Natural killer cell (primary cell): ENCODE measurements at regions not wholly inside any gene's neighbourhood (a gene's known extent, or its start where the extent isn't known, plus 50 kb on each side); places are given as distances from the start of the nearest gene placed in this dataset.

Experiments used
- ATAC-seq, 3 donors: fragments of 150-1000 bp in 2 of 3; fragments of 200-7000 bp in 1 of 3; cut with Tn5 transposase; 1 replicate in 1 of 3; 2 replicates in 2 of 3; pipeline ENCODE4 v1.10.0; 2021; ENCODE audit warnings: mild to moderate bottlenecking in 2 of 3, moderate library complexity in 2 of 3
- DNase-seq, 2 donors: peaks; one replicate each; pipeline versions ENCODE4 v3.0.0 to v3.0.0-alpha.2; 2013 to 2021; ENCODE audit warnings: mixed read lengths in 1 of 2
- H3K27ac ChIP-seq: one replicate; pipeline ENCODE4 v1.5.1; 2013; ENCODE audit warnings: mild to moderate bottlenecking, low read length
- H3K27me3 ChIP-seq: one replicate; pipeline ENCODE4 v1.6.1; 2013; ENCODE audit warnings: low read length; ENCODE audit not compliant: control insufficient read depth, insufficient read depth
- H3K36me3 ChIP-seq: one replicate; pipeline ENCODE4 v1.6.1; 2013; ENCODE audit warnings: low read length; ENCODE audit not compliant: control insufficient read depth, insufficient read depth
- H3K4me1 ChIP-seq: one replicate; pipeline ENCODE4 v1.6.1; 2013; ENCODE audit warnings: low read length; ENCODE audit not compliant: control insufficient read depth, insufficient read depth
- H3K4me3 ChIP-seq: one replicate; pipeline ENCODE4 v1.5.1; 2013; ENCODE audit warnings: low read length
- H3K9me3 ChIP-seq: one replicate; pipeline ENCODE4 v1.6.1; 2013; ENCODE audit warnings: low read length; ENCODE audit not compliant: control insufficient read depth, insufficient read depth
- H3K27ac Mint-ChIP-seq, 2 donors: one replicate each; pipeline ENCODE4 v1.8.0; 2022; ENCODE audit warnings: mild to moderate bottlenecking in 2 of 2, mixed read lengths in 2 of 2, moderate library complexity in 1 of 2
- H3K27me3 Mint-ChIP-seq, 2 donors: one replicate each; pipeline ENCODE4 v1.8.0; 2022; ENCODE audit warnings: low read depth in 2 of 2, mixed read lengths in 2 of 2
- H3K36me3 Mint-ChIP-seq: one replicate; pipeline ENCODE4 v1.8.0; 2022; ENCODE audit warnings: mixed read lengths
- H3K4me1 Mint-ChIP-seq, 2 donors: one replicate each; pipeline ENCODE4 v1.8.0; 2022; ENCODE audit warnings: mixed read lengths in 2 of 2
- H3K4me3 Mint-ChIP-seq: one replicate; pipeline ENCODE4 v1.8.0; 2022; ENCODE audit warnings: mild to moderate bottlenecking, moderate library complexity, mixed read lengths
- H3K9me3 Mint-ChIP-seq, 2 donors: one replicate each; pipeline ENCODE4 v1.8.0; 2022; ENCODE audit warnings: mixed read lengths in 2 of 2
- CTCF ChIP-seq: fragments of 200-600 bp; IDR thresholded peaks from one replicate; pipeline ENCODE4 v1.8.0; 2022; ENCODE audit warnings: antibody characterized with exemption
- WGBS: methylation state at CpG from one replicate; pipeline ENCODE4 v1.1.7; 2013; ENCODE audit warnings: missing lambda C conversion rate; ENCODE audit not compliant: insufficient coverage; 5-methylcytosine and 5-hydroxymethylcytosine counted together
- intact Hi-C: fragments of 100-400 bp; cut with micrococcal nuclease; formaldehyde crosslinking; loops from one replicate; pipeline ENCODE4 v1.14.2; 2022

DNA sequence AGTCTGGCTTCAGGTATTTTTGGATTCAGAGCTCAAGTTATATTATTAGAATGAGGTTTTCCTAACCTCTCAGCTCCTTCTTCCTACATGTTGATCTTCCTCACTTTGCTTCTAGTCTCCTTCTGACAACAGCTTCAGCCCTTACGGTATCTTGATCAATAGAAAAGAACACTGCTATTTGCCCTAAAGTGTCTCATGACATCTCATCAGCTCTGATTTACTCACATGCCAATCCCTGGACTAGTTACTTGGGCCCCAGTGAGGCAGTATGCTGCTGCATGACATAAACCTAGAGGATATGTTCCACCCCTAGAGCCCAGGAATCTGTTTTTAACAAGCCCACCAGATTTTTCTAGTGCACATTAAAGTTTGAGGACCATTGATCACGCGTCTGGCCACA lies 110.3 kb downstream of the UNC5CL start:
- no peak for TF ChIP-seq CTCF
- ATAC-seq: no peak
- intact Hi-C loops: no loop called here
- Mint-ChIP-seq H3K36me3 (no peaks in the 10 kb centered on the region), H3K9me3 (no peaks in the 10 kb centered on the region), H3K4me3 (no peak overlapping the region), H3K27me3 (peaks cover 8 to 12% of the 10 kb centered on the region in 2 donors), H3K27ac (no peak overlapping the region), H3K4me1 (no peaks in the 10 kb centered on the region)
- Histone ChIP-seq H3K36me3 (no peaks in the 10 kb centered on the region), H3K27ac (no peak overlapping the region), H3K4me3 (no peak overlapping the region), H3K27me3 (no peaks in the 10 kb centered on the region), H3K9me3 (no peaks in the 10 kb centered on the region), H3K4me1 (no peaks in the 10 kb centered on the region)
- no peak for DNase-seq
- 90% methylated on average over 3 of the region's 3 CpGs for WGBS

DNA sequence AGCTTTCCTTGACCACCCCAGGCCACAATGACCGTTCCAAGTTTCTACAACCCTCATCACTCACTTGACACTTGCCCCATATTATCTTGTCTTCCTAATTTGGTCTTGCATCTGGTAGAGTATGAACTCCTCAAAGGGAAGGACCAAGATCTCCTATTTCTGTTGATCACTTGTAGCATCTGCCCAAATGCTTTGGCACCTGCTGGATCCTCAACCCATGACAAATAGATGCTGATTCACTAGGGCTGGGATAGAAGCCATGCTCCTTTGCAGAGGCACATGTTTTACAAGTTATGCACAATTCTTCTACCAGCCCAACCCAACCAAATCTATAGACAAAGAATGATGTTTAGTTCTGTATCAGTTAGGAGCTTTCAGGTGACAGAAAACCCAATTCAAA lies 110.7 kb downstream of the UNC5CL start:
- WGBS: 88% methylated on average over 1 of the region's 1 CpG
- TF ChIP-seq CTCF: no peak
- H3K4me3 ChIP-seq: no peak overlapping the region
- Mint-ChIP-seq H3K27me3 (peaks cover 4 to 7% of the 10 kb centered on the region in 2 donors), H3K27ac (no peak overlapping the region), H3K4me3 (no peak overlapping the region), H3K9me3 (no peaks in the 10 kb centered on the region), H3K4me1 (no peaks in the 10 kb centered on the region), H3K36me3 (no peaks in the 10 kb centered on the region)
- H3K36me3 ChIP-seq: no peaks in the 10 kb centered on the region
- no peaks in the 10 kb centered on the region for H3K9me3 ChIP-seq
- ATAC-seq (no peak), DNase-seq (no peak)
- no peaks in the 10 kb centered on the region for H3K4me1 ChIP-seq
- H3K27ac ChIP-seq: no peak overlapping the region
- intact Hi-C loops: no loop called here
- no peaks in the 10 kb centered on the region for H3K27me3 ChIP-seq

DNA sequence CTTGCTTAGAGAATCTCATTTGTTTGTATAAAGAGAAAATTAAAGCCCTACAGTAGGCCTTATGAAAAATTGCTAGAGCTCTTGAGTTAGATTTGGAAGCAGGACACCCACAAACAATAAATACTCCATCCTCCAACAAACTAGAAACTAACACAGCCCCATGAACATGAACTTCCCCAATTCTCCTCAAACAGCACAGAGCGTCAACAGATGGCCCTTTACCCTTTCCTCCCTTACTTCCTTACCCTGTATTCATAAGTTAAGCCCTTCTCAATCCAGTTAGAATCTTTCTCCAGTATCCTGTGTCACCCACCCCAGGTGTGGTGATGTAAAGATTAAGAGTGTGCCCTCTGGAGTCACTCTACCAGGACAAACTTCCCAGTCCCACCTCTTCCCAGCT lies 113.7 kb downstream of the UNC5CL start:
- H3K27me3 Mint-ChIP-seq: peaks cover 6 to 24% of the 10 kb centered on the region in 2 donors
- 12% methylated on average over 1 of the region's 1 CpG for WGBS

More for the DNA sequence above, 113.7 kb downstream of the UNC5CL start:
- no peak for TF ChIP-seq CTCF
- Mint-ChIP-seq H3K27ac (no peak overlapping the region), H3K9me3 (no peaks in the 10 kb centered on the region), H3K4me3 (no peak overlapping the region), H3K4me1 (no peaks in the 10 kb centered on the region), H3K36me3 (no peaks in the 10 kb centered on the region)
- ATAC-seq: no peak
- no peak for DNase-seq
- H3K9me3 ChIP-seq: no peaks in the 10 kb centered on the region
- no peak overlapping the region for H3K4me3 ChIP-seq
- H3K27me3 ChIP-seq: no peaks in the 10 kb centered on the region
- no peaks in the 10 kb centered on the region for H3K36me3 ChIP-seq
- intact Hi-C loops: no loop called here
- H3K4me1 ChIP-seq: no peaks in the 10 kb centered on the region
- H3K27ac ChIP-seq: no peak overlapping the region
